Stimulated activated CD4-positive, alpha-beta T cell treated with anti-CD3 and anti-CD28 coated beads, Interleukin-2, amount 100 ng/mL, for 24 hours (primary cell): ENCODE measurements at regions not wholly inside any gene's neighbourhood (a gene's known extent, or its start where the extent isn't known, plus 50 kb on each side); places are given as distances from the start of the nearest gene placed in this dataset.

ENCODE experiments used
- DNase-seq, 2 donors: peaks; one replicate each; pipeline ENCODE4 v3.0.0-alpha.2; 2020

- no peak for DNase-seq
Measured at GRCh38 chr15:69996321-69997160, 101.2 kb downstream of the TLE3 start.

- no peak for DNase-seq
Measured at GRCh38 chr15:69997161-69997485, 100.6 kb downstream of the TLE3 start.
